H9 (cell line): ENCODE measurements at regions not wholly inside any gene's neighbourhood (a gene's known extent, or its start where the extent isn't known, plus 50 kb on each side); places are given as distances from the start of the nearest gene placed in this dataset.

Experiments used
- DNase-seq: peaks from one replicate; pipeline ENCODE4 v3.0.0-alpha.2; 2017
- H2AFZ ChIP-seq: one replicate; pipeline ENCODE4 v1.6.1; 2013; ENCODE audit warnings: mild to moderate bottlenecking, low read length, control low read depth, moderate library complexity
- H2AK5ac ChIP-seq: 2 replicates; pipeline ENCODE4 v1.6.1; 2013; ENCODE audit warnings: low read length, control low read depth, mixed read lengths; ENCODE audit not compliant: insufficient read length
- H2BK120ac ChIP-seq: one replicate; pipeline ENCODE4 v1.6.1; 2013; ENCODE audit warnings: low read depth, mild to moderate bottlenecking, low read length, control low read depth, inconsistent platforms; ENCODE audit not compliant: poor library complexity, severe bottlenecking
- H2BK12ac ChIP-seq: 2 replicates; pipeline ENCODE4 v1.6.1; 2013; ENCODE audit warnings: low read length, control low read depth, mixed read lengths, low read depth; ENCODE audit not compliant: insufficient read length
- H2BK15ac ChIP-seq: 2 replicates; pipeline ENCODE4 v1.6.1; 2013; ENCODE audit warnings: low read depth, low read length, control low read depth
- H2BK20ac ChIP-seq: one replicate; pipeline ENCODE4 v1.6.1; 2013; ENCODE audit warnings: low read depth, mild to moderate bottlenecking, low read length, control low read depth, inconsistent platforms; ENCODE audit not compliant: poor library complexity, severe bottlenecking
- H2BK5ac ChIP-seq: 2 replicates; pipeline ENCODE4 v1.6.1; 2013; ENCODE audit warnings: low read length, control low read depth, mixed read lengths; ENCODE audit not compliant: insufficient read length
- H3K14ac ChIP-seq: 2 replicates; pipeline ENCODE4 v1.6.1; 2013; ENCODE audit warnings: low read length, control low read depth; ENCODE audit not compliant: insufficient read depth
- H3K18ac ChIP-seq: 2 replicates; pipeline ENCODE4 v1.6.1; 2013; ENCODE audit warnings: low read depth, mild to moderate bottlenecking, mixed read lengths, low read length, control low read depth; ENCODE audit not compliant: insufficient read length
- H3K23ac ChIP-seq: 2 replicates; pipeline ENCODE4 v1.6.1; 2013; ENCODE audit warnings: low read length, control low read depth, mixed read lengths, low read depth; ENCODE audit not compliant: insufficient read length
- H3K23me2 ChIP-seq: 2 replicates; pipeline ENCODE4 v1.6.1; 2013; ENCODE audit warnings: low read depth, mild to moderate bottlenecking, mixed read lengths, low read length, control low read depth; ENCODE audit not compliant: insufficient read length, poor library complexity, severe bottlenecking
- H3K27ac ChIP-seq: 2 replicates; pipeline ENCODE4 v1.5.1; 2013; ENCODE audit warnings: low read length, control low read depth, mixed read lengths, low read depth; ENCODE audit not compliant: insufficient read length
- H3K27me3 ChIP-seq: 2 replicates; pipeline ENCODE4 v1.6.1; 2013; ENCODE audit warnings: low read length, control low read depth, inconsistent platforms; ENCODE audit not compliant: insufficient read depth
- H3K4ac ChIP-seq: 2 replicates; pipeline ENCODE4 v1.6.1; 2013; ENCODE audit warnings: low read depth, mild to moderate bottlenecking, control low read depth, inconsistent platforms, low read length, moderate library complexity
- H3K4me1 ChIP-seq: 2 replicates; pipeline ENCODE4 v1.6.1; 2013; ENCODE audit warnings: low read length, control low read depth, inconsistent platforms; ENCODE audit not compliant: insufficient read depth
- H3K4me2 ChIP-seq: 2 replicates; pipeline ENCODE4 v1.6.1; 2013; ENCODE audit warnings: low read length, control low read depth, mixed read lengths; ENCODE audit not compliant: insufficient read length, insufficient read depth
- H3K56ac ChIP-seq: 2 replicates; pipeline ENCODE4 v1.6.1; 2013; ENCODE audit warnings: low read depth, mild to moderate bottlenecking, mixed read lengths, low read length, control low read depth; ENCODE audit not compliant: insufficient read length
- H3K79me1 ChIP-seq: 2 replicates; pipeline ENCODE4 v1.6.1; 2013; ENCODE audit warnings: low read depth, mild to moderate bottlenecking, moderate library complexity, low read length, control low read depth, inconsistent platforms; ENCODE audit not compliant: insufficient read depth, poor library complexity, severe bottlenecking
- H3K79me2 ChIP-seq: 2 replicates; pipeline ENCODE4 v1.6.1; 2013; ENCODE audit warnings: low read length, control low read depth, inconsistent platforms; ENCODE audit not compliant: insufficient read depth
- H3K9ac ChIP-seq: 2 replicates; pipeline ENCODE4 v1.6.1; 2013; ENCODE audit warnings: low read length, control low read depth, mixed read lengths; ENCODE audit not compliant: insufficient read length; ENCODE audit errors: extremely low read depth
- H3K9me3 ChIP-seq: one replicate; pipeline ENCODE4 v1.6.1; 2013; ENCODE audit warnings: low read depth, low read length, inconsistent platforms; ENCODE audit not compliant: control insufficient read depth
- H3T11ph ChIP-seq: one replicate; pipeline ENCODE4 v1.6.1; 2013; ENCODE audit warnings: mild to moderate bottlenecking, low read length, control low read depth, inconsistent platforms
- H4K20me1 ChIP-seq: one replicate; pipeline ENCODE4 v1.6.1; 2013; ENCODE audit not compliant: control insufficient read depth, insufficient read length, insufficient read depth
- H4K5ac ChIP-seq: 2 replicates; pipeline ENCODE4 v1.6.1; 2013; ENCODE audit warnings: low read depth, mild to moderate bottlenecking, mixed read lengths, low read length, control low read depth; ENCODE audit not compliant: insufficient read length
- H4K8ac ChIP-seq: replicated peaks from 2 replicates; pipeline ENCODE4 v1.6.1; 2013; ENCODE audit warnings: low read length, control low read depth, mixed read lengths, low read depth; ENCODE audit not compliant: insufficient read length
- H4K91ac ChIP-seq: 2 replicates; pipeline ENCODE4 v1.6.1; 2013; ENCODE audit warnings: low read depth, mild to moderate bottlenecking, moderate library complexity, mixed read lengths, low read length, control low read depth; ENCODE audit not compliant: insufficient read length
- H3K27ac Mint-ChIP-seq, 3 experiments: 2 replicates in 2 of 3; 3 replicates in 1 of 3; pipeline ENCODE4 v1.8.0; 2020 to 2021; ENCODE audit warnings: mixed read lengths in 3 of 3, mild to moderate bottlenecking in 1 of 3, moderate library complexity in 1 of 3
- H3K27me3 Mint-ChIP-seq: 2 replicates; pipeline ENCODE4 v1.8.0; 2021; ENCODE audit warnings: low read depth, mild to moderate bottlenecking, moderate library complexity, mixed read lengths
- H3K36me3 Mint-ChIP-seq, 3 experiments: 2 replicates in 2 of 3; 3 replicates in 1 of 3; pipeline ENCODE4 v1.8.0; 2020 to 2021; ENCODE audit warnings: low read depth in 3 of 3, mixed read lengths in 3 of 3; ENCODE audit not compliant: insufficient read depth in 1 of 3
- H3K4me1 Mint-ChIP-seq, 2 experiments: 2 replicates each; pipeline ENCODE4 v1.8.0; 2020; ENCODE audit warnings: mixed read lengths in 2 of 2
- H3K4me3 Mint-ChIP-seq, 2 experiments: 2 replicates in 1 of 2; 3 replicates in 1 of 2; pipeline ENCODE4 v1.8.0; 2020 to 2021; ENCODE audit warnings: mild to moderate bottlenecking in 2 of 2, mixed read lengths in 2 of 2, moderate library complexity in 1 of 2
- H3K9me3 Mint-ChIP-seq, 2 experiments: 2 replicates in 1 of 2; 3 replicates in 1 of 2; pipeline ENCODE4 v1.8.0; 2020; ENCODE audit warnings: mild to moderate bottlenecking in 2 of 2, mixed read lengths in 2 of 2, moderate library complexity in 1 of 2
- CTCF ChIP-seq: fragments of 200-600 bp; sonication (generic); conservative IDR thresholded peaks from 3 replicates; pipeline ENCODE4 v1.8.0; 2021; ENCODE audit warnings: antibody characterized with exemption, mild to moderate bottlenecking
- WGBS: extraction: QIAGEN DNeasy Blood & Tissue Kit; methylation state at CpG from one replicate; pipeline ENCODE4 v1.1.7; 2013; ENCODE audit warnings: missing lambda C conversion rate, low lambda C conversion rate, mixed read lengths; ENCODE audit not compliant: insufficient read length; ENCODE audit errors: extremely low coverage; 5-methylcytosine and 5-hydroxymethylcytosine counted together

DNA sequence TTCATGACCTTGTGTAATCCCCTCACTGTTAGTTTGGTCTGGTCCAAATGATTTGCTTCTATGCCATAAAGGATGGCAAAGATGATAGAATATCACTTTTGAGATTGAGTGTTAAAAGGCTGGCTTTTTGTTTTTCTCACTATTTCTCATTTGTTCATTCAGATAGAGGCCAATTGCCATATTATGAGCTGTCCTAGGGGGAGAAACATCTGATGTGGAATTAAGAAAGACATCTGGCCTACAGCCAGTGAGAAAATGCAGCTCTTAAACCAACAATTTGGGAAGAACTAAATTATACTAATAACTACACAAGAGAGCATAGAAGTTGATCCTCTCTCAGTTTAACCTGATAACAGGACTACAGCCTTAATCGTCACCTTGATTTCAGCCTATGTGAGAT lies 1668.6 kb downstream of the GRIK2 start:
- H3K9me3 ChIP-seq: no peaks in the 10 kb centered on the region
- H2AFZ ChIP-seq: no peak overlapping the region
- H3K4ac ChIP-seq: no peak overlapping the region
- H3K23ac ChIP-seq: no peak overlapping the region
- H3K4me2 ChIP-seq: no peak overlapping the region
- H3K27ac ChIP-seq: no peak overlapping the region
- H3K56ac ChIP-seq: no peak overlapping the region
- no peak overlapping the region for H2BK120ac ChIP-seq
- H3K79me2 ChIP-seq: no peaks in the 10 kb centered on the region
- H2AK5ac ChIP-seq: no peak overlapping the region
- Mint-ChIP-seq H3K4me1 (no peaks in the 10 kb centered on the region), H3K9me3 (peaks cover 6 to 13% of the 10 kb centered on the region in 2 experiments), H3K27me3 (no peaks in the 10 kb centered on the region), H3K36me3 (peaks cover 0 to 18% (median 5%) of the 10 kb centered on the region in 3 experiments; a peak in 5 of 7 replicates), H3K4me3 (no peak overlapping the region), H3K27ac (no peak overlapping the region)
- no peak overlapping the region for H2BK15ac ChIP-seq
- H3K9ac ChIP-seq: no peak overlapping the region
- no CpG with 5 or more reads among the region's 1 CpG for WGBS
- H4K91ac ChIP-seq: no peak overlapping the region
- no peak overlapping the region for H4K8ac ChIP-seq
- H3K18ac ChIP-seq: no peak overlapping the region
- no peak overlapping the region for H3T11ph ChIP-seq
- DNase-seq: no peak
- TF ChIP-seq CTCF: no peak
- no peak overlapping the region for H2BK20ac ChIP-seq
- no peaks in the 10 kb centered on the region for H3K79me1 ChIP-seq
- H2BK5ac ChIP-seq: no peak overlapping the region
- H3K27me3 ChIP-seq: no peaks in the 10 kb centered on the region
- H2BK12ac ChIP-seq: no peak overlapping the region
- no peaks in the 10 kb centered on the region for H3K4me1 ChIP-seq
- no peaks in the 10 kb centered on the region for H3K23me2 ChIP-seq
- no peaks in the 10 kb centered on the region for H4K20me1 ChIP-seq
- H4K5ac ChIP-seq: no peak overlapping the region
- H3K14ac ChIP-seq: no peak overlapping the region
